GM12865 (cell line): ENCODE measurements at regions not wholly inside any gene's neighbourhood (a gene's known extent, or its start where the extent isn't known, plus 50 kb on each side); places are given as distances from the start of the nearest gene placed in this dataset.
A peak's percentile ranks its signal among the peaks of the same experiment; 100 is the strongest.

Experiments used
- DNase-seq: peaks from one replicate; pipeline ENCODE4 v3.0.0; 2010; ENCODE audit warnings: low read depth
- H3K4me3 ChIP-seq: 2 replicates; pipeline ENCODE4 v1.5.1; 2011; ENCODE audit warnings: mild to moderate bottlenecking, low read depth, low read length, control low read depth
- TF ChIP-seq, protein P1 (sequence below): IDR thresholded peaks from 2 replicates; pipeline ENCODE4 v1.5.1; 2011; ENCODE audit warnings: low read length, control low read depth, low read depth, inconsistent platforms; ENCODE audit not compliant: insufficient read depth; ENCODE audit errors: missing control alignments

DNA sequence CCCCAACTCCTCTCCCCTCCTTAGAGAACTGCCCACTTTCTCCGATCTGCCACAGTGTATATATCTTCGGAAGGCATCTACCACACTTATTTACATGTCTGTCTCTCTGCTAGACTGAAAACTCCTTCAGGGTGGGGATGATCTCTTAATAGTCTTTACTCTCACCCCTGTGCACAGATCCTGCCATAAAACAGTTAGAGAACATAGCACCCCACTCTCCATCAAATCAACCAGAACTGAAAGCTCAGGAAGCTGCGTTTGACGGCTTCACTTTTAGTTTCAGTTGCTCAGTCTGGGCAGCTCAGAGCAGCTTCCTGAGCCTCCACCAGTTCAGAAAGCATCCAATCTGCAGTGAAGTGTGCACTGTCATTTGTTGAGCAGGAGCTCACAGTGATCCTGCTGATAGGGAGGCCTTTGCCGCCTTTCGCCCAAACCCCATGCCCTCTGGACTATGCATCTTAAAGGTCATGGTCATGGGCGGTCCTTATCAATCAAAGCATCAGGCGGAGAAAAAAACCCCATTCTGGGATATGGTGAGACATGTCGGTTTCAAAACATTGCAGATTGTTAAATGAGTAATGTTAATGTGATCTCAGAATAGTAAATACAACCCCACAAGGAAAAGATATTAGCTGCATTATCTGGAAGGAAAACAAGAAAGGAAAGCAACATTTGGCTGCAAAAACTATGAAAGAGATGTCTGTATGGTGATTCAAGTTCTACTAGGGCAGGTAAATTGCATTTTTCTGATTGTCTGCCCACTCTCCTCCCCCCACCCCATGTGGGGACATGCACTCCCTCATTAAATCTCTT, 167.1 kb upstream of the ADO start:
- DNase-seq = peak; percentile 90
- peak overlapping the region; percentile 33 for H3K4me3 ChIP-seq
- TF ChIP-seq, protein P1, sequence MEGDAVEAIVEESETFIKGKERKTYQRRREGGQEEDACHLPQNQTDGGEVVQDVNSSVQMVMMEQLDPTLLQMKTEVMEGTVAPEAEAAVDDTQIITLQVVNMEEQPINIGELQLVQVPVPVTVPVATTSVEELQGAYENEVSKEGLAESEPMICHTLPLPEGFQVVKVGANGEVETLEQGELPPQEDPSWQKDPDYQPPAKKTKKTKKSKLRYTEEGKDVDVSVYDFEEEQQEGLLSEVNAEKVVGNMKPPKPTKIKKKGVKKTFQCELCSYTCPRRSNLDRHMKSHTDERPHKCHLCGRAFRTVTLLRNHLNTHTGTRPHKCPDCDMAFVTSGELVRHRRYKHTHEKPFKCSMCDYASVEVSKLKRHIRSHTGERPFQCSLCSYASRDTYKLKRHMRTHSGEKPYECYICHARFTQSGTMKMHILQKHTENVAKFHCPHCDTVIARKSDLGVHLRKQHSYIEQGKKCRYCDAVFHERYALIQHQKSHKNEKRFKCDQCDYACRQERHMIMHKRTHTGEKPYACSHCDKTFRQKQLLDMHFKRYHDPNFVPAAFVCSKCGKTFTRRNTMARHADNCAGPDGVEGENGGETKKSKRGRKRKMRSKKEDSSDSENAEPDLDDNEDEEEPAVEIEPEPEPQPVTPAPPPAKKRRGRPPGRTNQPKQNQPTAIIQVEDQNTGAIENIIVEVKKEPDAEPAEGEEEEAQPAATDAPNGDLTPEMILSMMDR = no peak

DNA sequence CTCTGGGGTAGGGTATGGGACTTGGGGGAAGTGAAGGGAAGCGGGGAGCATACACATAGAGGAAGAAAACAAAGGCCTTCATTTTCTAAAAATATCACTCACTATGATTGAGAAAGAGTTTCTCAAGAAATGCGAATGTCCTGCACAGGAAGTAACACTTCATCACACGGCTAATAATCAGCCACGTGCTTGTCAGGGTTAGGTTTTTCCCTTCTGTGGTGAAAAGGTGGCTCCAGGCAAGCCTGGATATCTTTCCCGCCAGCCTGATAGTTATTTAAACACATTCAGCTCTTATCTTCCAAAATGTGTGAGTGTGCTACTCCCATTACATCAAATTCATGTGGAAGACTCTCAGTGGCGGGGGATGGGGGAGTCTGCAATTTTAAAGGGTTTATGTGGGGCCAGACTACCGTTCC, 166.4 kb upstream of the ADO start:
- TF ChIP-seq, protein P1 = no peak
- H3K4me3 ChIP-seq = peak overlapping the region; percentile 33
- DNase-seq = peak; percentile 79

DNA sequence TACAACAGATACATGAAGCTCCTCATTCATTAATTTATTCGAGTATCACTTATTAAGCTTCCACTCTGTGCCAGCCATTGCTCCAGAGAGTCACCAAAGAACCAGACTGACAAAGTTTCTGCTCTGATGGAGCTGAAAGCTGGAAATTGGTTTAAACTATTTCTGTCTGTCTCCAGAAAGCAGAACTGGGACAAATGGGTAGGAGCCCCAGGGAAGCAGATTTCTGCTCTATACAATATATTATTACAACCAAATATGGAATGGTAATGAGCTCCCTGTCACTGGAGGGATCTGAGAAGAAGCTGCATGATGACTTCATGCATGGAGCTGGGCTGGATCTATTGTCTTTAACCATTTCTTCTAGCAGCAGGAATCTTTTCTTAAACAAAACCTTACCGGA, 165.4 kb upstream of the ADO start:
- TF ChIP-seq, protein P1 = no peak
- no peak for DNase-seq
- no peak overlapping the region for H3K4me3 ChIP-seq

DNA sequence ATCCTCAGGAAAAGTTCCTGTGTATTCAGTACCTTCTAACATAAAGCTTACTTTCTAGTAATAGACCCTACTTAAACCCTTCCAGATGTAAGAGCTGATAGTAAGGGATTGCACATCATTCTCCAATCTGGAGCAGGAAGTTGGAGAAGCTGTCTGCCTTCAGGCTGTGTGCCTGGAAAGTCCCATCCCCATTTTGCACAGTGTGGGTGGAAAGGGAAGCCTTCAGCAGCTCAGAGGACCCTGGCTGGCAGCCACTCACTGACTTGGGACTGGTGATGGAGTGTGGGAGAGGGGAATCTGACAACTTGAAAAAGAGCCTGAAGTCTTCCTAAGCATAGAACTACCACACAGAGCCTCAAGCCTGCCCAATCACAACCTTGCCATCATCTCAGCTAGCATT, 164.1 kb upstream of the ADO start:
- H3K4me3 ChIP-seq = no peak overlapping the region
- TF ChIP-seq, protein P1 = no peak
- no peak for DNase-seq

DNA sequence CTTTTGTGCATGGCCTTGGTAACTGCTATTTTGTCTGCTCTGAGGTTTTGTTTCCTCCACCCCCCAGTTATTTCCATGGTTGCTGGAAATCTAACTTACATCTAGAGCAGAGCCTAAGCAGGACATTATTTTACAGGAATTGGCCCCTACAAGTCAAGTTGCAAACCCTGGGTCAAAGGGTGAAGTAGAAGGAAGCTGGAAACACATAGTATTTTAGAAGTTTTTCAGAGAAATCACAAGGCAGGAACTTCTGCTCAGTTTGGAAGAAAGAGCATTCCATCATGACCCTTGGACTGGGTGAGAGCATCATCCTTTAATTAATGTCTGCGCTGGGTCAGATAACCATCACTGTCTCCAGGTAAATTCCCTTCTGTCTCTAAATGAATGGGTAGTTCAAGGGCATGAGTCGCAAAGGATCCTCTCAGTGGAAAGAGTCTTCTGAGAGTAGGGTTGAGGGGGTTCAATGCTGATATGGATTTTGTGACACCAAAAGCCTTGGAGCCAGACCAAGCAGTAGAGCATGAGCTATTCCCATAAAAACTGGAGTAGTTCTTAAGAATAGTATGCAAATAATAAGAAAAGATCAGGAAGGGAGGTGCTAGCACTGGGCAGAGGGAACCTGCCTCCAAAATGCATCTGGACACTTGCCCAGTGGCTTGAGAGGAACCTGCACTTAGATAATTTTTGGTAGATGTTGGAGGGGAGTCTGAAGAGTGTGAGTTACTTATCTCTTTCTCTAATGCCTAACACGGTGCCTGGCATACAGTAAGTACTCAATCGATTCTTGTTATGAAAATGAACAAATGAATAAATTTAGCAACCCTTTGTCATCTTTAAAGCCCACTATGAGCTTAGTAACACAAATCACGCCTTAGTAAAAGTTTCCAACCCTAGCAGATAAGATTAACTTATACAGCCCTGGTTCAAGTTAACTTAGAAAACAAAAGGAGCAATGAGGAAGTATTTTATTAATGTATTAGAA, 160.6 kb upstream of the ADO start:
- no peak overlapping the region for H3K4me3 ChIP-seq
- TF ChIP-seq, protein P1 = no peak
- no peak for DNase-seq

DNA sequence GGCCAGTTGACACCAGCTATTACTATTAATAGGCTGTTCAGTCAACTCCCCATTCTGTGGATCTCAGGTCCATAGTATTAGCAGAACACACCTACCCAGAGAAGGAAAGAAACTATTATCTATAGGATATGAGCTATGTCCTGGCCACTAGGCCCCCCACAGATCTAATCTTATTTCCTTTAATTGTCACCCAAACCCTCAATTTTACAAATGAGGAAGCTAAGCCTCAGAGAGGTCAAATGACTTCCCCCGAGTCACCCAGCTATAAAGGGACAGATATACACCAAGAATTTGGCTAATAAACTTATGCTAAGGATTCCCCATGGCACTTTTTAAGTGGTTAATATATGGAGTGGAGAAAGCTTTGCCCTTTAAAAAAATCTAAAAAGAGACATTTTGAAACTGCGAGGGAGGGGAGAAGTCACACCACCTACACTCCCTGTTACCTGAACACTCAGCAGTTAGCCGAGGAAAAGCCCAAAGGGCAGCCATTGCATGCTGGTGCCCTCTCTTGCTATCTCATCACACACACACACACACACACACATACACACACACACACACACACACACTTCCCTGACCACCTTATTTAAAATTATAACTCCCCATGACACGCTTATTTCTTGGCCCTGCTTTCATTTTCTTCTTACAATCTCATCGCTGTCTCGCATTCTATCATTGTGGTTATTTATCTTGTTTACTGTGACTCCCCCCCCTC, 157.0 kb upstream of the ADO start:
- H3K4me3 ChIP-seq = no peak overlapping the region
- TF ChIP-seq, protein P1 = no peak
- DNase-seq = peak; percentile 28
